Esophagus (tissue), 2 donors: ENCODE measurements at regions not wholly inside any gene's neighbourhood (a gene's known extent, or its start where the extent isn't known, plus 50 kb on each side); places are given as distances from the start of the nearest gene placed in this dataset.

ENCODE experiments used
- H3K27ac ChIP-seq, 2 donors: one replicate each; pipeline ENCODE4 v1.5.1; 2013; ENCODE audit warnings: low read depth in 2 of 2, mild to moderate bottlenecking in 2 of 2, inconsistent platforms in 1 of 2, low read length in 1 of 2, moderate library complexity in 1 of 2
- H3K27me3 ChIP-seq, 2 donors: one replicate each; pipeline ENCODE4 v1.6.1; 2013; ENCODE audit warnings: low read length in 2 of 2, control low read depth in 1 of 2, mild to moderate bottlenecking in 1 of 2; ENCODE audit not compliant: insufficient read depth in 2 of 2, control insufficient read depth in 1 of 2
- H3K36me3 ChIP-seq, 2 donors: one replicate each; pipeline ENCODE4 v1.6.1; 2013; ENCODE audit warnings: low read length in 1 of 2; ENCODE audit not compliant: control insufficient read depth in 2 of 2, insufficient read depth in 2 of 2
- H3K4me1 ChIP-seq, 2 donors: one replicate each; pipeline ENCODE4 v1.6.1; 2013; ENCODE audit warnings: low read length in 1 of 2; ENCODE audit not compliant: control insufficient read depth in 2 of 2, insufficient read depth in 2 of 2
- H3K4me3 ChIP-seq, 2 donors: one replicate each; pipeline ENCODE4 v1.5.1; 2013; ENCODE audit warnings: low read length in 2 of 2, mild to moderate bottlenecking in 2 of 2, low read depth in 1 of 2, moderate library complexity in 1 of 2
- H3K9me3 ChIP-seq, 2 donors: one replicate each; pipeline ENCODE4 v1.6.1; 2013; ENCODE audit warnings: mild to moderate bottlenecking in 2 of 2, low read depth in 1 of 2, low read length in 1 of 2, moderate library complexity in 1 of 2; ENCODE audit not compliant: control insufficient read depth in 2 of 2, insufficient read depth in 1 of 2
- whole genome bisulfite sequencing, 2 donors: extraction: QIAGEN DNeasy Blood & Tissue Kit; methylation state at CpG; one replicate each; pipeline ENCODE4 v1.1.7; 2013; 5-methylcytosine and 5-hydroxymethylcytosine counted together
- donor health status: healthy with polysubstance abuse.
- donor health status: Bipolar disorder and iron deficiency.

- Histone ChIP-seq H3K4me1 (no peaks in the 10 kb centered on the region), H3K9me3 (no peaks in the 10 kb centered on the region), H3K4me3 (no peak overlapping the region), H3K27ac (no peak overlapping the region), H3K36me3 (no peaks in the 10 kb centered on the region), H3K27me3 (no peaks in the 10 kb centered on the region)
- 70 to 77% methylated on average over 3 of the region's 3 CpGs for WGBS, 2 donors
Observed at GRCh38 chr9:106421772-106422171, 441.2 kb upstream of the ZNF462 start.

DNA sequence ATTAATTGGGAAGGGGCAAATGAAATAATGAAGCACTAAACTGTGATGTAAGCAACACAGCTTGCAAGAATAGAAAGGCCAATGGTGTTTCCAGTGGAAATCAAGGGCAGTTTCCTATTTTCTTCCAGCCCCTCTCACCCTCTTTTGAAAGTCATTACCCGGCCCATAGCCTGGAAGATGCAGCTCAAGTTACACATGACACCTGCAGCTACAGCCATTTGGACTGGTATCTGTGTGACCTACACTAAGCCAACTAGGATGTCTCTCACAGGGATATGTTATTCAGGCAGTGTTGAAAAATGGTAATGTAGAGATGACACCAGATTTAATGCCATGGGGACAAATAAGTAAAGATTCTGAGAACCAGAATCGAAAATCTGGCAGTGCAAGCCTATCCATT is 439.4 kb upstream of the ZNF462 start:
- H3K9me3 ChIP-seq: no peaks in the 10 kb centered on the region
- H3K36me3 ChIP-seq: no peaks in the 10 kb centered on the region
- 58 to 68% methylated on average over 2 of the region's 2 CpGs for WGBS, 2 donors
- no peak overlapping the region for H3K4me3 ChIP-seq
- H3K27ac ChIP-seq: no peak overlapping the region
- H3K27me3 ChIP-seq: no peaks in the 10 kb centered on the region
- H3K4me1 ChIP-seq: no peaks in the 10 kb centered on the region

- H3K4me1 ChIP-seq: no peaks in the 10 kb centered on the region
- H3K27me3 ChIP-seq: no peaks in the 10 kb centered on the region
- WGBS, 2 donors: 49 to 51% methylated on average over 1 of the region's 1 CpG
- no peak overlapping the region for H3K27ac ChIP-seq
- H3K4me3 ChIP-seq: no peak overlapping the region
- no peaks in the 10 kb centered on the region for H3K9me3 ChIP-seq
- H3K36me3 ChIP-seq: no peaks in the 10 kb centered on the region
Observed at GRCh38 chr9:106432631-106433030, 430.3 kb upstream of the ZNF462 start.

GRCh38 chr9:106438928-106439327 is 424.0 kb upstream of the ZNF462 start:
- no peaks in the 10 kb centered on the region for H3K27me3 ChIP-seq
- 64 to 77% methylated on average over 3 of the region's 3 CpGs for WGBS, 2 donors
- no peaks in the 10 kb centered on the region for H3K9me3 ChIP-seq
- no peaks in the 10 kb centered on the region for H3K36me3 ChIP-seq
- no peak overlapping the region for H3K4me3 ChIP-seq
- no peaks in the 10 kb centered on the region for H3K4me1 ChIP-seq
- H3K27ac ChIP-seq: no peak overlapping the region

GRCh38 chr9:106441283-106441682 is 421.7 kb upstream of the ZNF462 start:
- Histone ChIP-seq H3K4me3 (no peak overlapping the region), H3K9me3 (no peaks in the 10 kb centered on the region), H3K27ac (no peak overlapping the region), H3K27me3 (no peaks in the 10 kb centered on the region), H3K36me3 (no peaks in the 10 kb centered on the region), H3K4me1 (no peaks in the 10 kb centered on the region)
- WGBS, 2 donors: 67 to 68% methylated on average over 3 of the region's 3 CpGs

DNA sequence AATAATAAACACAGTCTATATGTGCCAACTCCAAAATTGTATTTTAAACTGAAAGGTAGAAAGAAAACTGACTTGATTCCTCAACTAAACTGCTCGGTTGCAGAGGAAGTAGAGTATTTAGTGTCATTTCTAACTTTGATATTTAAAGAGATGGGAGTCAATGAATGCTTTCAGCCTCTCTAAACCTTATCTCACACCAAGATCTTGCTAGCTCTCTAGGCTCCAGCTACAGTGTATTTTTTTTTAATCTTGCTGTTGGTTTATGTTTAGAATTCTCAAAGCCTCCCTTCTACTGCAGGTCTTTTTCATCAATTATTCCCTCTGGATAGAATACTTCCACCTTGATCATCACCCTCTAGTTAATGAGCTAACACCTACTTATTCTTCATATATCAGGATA is 419.4 kb upstream of the ZNF462 start:
- Histone ChIP-seq H3K27me3 (no peaks in the 10 kb centered on the region), H3K9me3 (no peaks in the 10 kb centered on the region), H3K27ac (no peak overlapping the region), H3K4me3 (no peak overlapping the region), H3K36me3 (no peaks in the 10 kb centered on the region), H3K4me1 (no peaks in the 10 kb centered on the region)
- WGBS, 2 donors: 59 to 61% methylated on average over 1 of the region's 1 CpG

GRCh38 chr9:106445107-106445506 is 417.9 kb upstream of the ZNF462 start:
- Histone ChIP-seq H3K9me3 (no peaks in the 10 kb centered on the region), H3K27ac (no peak overlapping the region), H3K4me1 (no peaks in the 10 kb centered on the region), H3K36me3 (no peaks in the 10 kb centered on the region), H3K4me3 (no peak overlapping the region), H3K27me3 (no peaks in the 10 kb centered on the region)
- 96 to 97% methylated on average over 5 of the region's 5 CpGs for WGBS, 2 donors

DNA sequence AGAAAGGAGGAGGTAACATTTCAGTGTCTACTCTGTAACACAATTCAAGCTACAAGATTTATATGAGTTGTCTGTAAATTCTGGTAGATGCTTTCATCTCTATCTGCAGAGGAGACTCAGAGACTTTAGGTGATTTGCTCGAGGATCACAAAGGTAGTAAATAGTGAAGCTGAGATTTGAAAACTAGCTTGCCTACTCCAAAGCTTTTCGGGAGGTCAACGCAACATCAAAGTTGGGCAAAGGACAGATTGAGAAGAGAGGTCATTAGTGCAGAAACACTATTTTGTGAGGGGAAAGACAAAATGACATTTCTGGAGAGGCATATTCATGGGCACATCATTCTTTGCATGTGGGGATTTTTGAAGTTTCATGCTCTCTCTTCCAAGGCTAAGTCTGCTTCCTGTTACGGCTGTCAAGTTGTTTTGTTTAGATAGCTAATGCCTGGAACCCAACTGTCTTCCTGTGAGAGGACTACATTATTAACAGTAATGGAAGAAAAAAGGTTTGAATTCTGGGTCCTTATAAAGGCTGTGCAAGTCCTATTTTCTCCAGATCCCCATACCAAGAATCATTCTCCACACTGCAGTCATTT is 413.5 kb upstream of the ZNF462 start:
- Histone ChIP-seq H3K27me3 (no peaks in the 10 kb centered on the region), H3K36me3 (no peaks in the 10 kb centered on the region), H3K9me3 (no peaks in the 10 kb centered on the region), H3K4me3 (no peak overlapping the region), H3K27ac (no peak overlapping the region), H3K4me1 (no peaks in the 10 kb centered on the region)
- 73 to 75% methylated on average over 4 of the region's 4 CpGs for WGBS, 2 donors

DNA sequence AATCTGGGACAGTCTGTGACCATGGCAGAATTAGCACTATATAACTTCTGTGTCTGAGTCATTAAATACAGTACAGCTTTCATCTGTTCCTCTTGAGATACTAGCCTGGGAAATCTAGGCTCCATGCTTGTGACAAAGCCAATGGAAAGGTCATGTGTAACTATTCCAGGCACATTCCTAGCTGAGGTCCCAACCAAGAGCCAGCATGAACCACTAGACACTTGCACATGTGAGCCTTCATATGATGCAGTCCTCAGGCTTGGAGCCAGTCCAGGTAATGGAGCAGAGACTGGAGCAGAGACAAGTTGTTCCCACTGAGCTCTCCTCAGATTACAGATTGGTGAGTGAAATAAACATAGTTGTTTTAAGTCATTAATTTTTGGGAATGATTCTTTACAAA is 412.4 kb upstream of the ZNF462 start:
- H3K27me3 ChIP-seq: no peaks in the 10 kb centered on the region
- no peaks in the 10 kb centered on the region for H3K4me1 ChIP-seq
- H3K4me3 ChIP-seq: no peak overlapping the region
- no peaks in the 10 kb centered on the region for H3K36me3 ChIP-seq
- no peaks in the 10 kb centered on the region for H3K9me3 ChIP-seq
- no peak overlapping the region for H3K27ac ChIP-seq

DNA sequence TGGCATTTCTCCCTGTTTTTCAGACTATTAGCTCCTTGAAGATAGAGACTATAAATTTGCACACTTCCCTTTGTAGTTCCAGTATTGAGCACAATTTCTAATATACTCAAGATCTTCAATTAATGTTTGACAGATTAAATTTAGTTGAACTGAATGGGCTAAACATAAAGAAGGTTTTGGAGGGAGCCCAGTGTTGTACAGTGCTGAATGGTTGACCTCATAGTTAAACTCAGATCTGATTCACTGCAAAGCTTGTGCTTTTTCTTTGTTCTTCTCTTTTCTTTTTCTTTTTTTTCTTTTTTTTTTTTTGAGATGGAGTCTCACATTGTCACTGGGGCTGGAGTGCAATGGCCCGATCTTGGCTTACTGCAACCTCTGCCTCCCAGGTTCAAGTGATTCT is 411.7 kb upstream of the ZNF462 start:
- Histone ChIP-seq H3K4me1 (no peaks in the 10 kb centered on the region), H3K27ac (no peak overlapping the region), H3K27me3 (no peaks in the 10 kb centered on the region), H3K36me3 (no peaks in the 10 kb centered on the region), H3K9me3 (no peaks in the 10 kb centered on the region), H3K4me3 (no peak overlapping the region)
- 93 to 100% methylated on average over 1 of the region's 1 CpG for WGBS, 2 donors
